Smooth muscle cell of the brain vasculature (primary cell): ENCODE measurements at regions not wholly inside any gene's neighbourhood (a gene's known extent, or its start where the extent isn't known, plus 50 kb on each side); places are given as distances from the start of the nearest gene placed in this dataset.

Experiments
- DNase-seq: peaks from one replicate; pipeline ENCODE4 v3.0.0-alpha.2; 2012; ENCODE audit warnings: low read depth, low spot score

DNA sequence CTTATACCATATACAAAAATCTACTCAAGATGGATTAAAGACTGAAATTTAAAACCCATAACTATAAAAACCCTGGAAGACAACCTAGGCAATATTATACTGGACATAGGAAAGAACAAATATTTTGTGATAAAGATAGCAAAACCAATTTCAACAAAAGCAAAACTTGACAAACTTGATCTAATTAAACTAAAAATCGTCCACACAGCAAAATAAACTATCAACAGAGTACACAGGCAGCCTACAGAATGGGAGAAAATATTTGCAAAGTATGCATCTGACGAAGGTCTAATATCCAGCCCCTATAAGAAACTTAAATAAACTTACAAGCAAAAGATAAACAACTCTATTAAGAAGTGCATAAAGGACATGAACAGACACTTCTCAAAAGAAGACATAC, 240.1 kb downstream of the HGF start:
- no peak for DNase-seq

DNA sequence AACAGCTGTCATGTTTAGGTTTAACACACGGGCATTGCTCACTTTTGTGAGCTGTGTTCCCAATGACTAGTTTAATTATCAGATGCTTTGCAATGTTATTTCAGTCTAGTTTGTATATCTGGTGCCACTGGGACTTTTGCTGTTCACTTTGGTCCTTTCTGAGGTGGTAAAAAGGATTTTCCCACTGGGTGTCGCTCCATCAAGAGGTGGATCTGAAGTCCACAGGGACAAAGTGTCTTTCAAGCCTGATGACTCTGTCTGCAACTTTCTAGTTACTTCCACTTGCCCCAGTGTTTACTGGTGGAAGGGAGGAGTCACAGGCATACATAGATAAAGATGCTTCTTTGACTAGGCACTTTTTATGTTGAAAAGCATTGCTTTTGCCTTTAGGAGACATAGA, 242.2 kb downstream of the HGF start:
- no peak for DNase-seq

DNA sequence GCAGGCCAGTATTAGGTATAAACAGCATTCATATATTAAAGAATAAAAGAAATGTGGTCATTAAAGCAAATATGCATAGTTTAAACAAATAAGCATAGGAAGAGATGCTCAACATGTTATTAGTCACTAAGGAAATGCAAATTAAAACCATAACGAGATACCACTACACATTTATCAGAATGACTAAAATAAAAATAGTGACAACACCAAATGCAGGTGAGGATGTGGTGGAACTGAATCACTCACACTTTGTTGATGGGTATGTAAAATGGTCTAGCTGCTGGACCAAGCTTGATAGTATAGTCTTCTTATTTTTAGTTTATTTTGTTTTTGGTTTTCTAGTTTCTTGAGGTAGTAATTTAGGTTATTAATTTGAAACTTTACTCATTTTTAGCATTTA, 242.9 kb downstream of the HGF start:
- no peak for DNase-seq

DNA sequence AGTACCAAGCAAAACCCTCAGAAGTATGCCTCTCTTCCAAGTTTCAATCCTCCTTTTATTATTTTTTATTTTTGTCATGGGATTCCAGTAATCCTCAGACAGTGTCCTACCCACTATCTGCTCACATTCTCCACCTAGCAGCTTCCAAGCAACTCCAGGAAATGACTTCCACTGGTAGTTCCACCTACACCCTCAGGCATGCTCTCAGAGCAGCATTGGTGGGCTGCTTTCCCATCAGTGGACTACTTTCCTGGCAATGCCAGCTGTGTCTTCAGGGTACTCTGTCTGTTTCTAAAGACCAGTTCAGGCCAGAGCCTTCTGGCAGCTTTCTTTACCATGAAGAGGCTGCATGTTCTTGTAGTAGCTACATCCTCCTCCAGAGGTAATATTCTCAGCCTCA, 244.0 kb downstream of the HGF start:
- DNase-seq: no peak

DNA sequence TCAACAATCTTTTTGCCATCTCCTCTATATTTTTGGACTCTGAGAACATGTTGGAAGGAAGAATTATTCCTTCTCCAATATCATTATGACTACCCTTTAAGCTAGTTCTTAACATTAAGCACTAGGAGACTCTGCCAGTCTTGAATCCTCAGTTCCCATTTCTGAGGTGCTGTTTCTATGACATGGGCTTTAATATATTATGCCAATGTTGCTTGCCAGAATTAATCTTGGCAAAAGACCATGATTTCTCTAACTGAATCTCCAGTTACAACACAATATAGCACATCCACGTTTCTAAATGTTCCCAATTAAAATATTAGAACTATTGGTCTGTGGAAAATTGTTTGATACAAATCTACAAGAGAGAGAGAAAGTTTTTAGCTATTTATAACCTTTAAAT, 250.0 kb downstream of the HGF start:
- DNase-seq: no peak

DNA sequence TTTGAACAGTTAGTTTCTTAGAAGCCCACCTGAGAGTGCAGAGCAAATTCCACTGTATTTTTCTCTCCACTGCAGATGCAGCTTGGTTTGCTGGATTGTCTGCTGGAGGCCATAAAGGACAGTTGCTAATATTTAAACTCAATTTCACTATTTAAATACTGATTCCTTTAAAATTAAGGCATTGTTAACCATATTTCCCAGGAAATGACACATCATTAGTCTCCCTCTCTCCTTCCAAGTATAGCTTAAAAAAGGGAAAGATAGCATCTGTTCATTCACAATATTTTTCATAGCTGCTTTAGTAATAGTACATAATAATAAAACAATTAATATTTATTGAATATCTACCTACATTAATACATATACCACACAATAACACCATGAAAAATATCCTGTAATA, 252.9 kb downstream of the HGF start:
- DNase-seq: no peak

GRCh38 chr7:81515009-81515408, 254.8 kb downstream of the HGF start:
- DNase-seq: no peak

DNA sequence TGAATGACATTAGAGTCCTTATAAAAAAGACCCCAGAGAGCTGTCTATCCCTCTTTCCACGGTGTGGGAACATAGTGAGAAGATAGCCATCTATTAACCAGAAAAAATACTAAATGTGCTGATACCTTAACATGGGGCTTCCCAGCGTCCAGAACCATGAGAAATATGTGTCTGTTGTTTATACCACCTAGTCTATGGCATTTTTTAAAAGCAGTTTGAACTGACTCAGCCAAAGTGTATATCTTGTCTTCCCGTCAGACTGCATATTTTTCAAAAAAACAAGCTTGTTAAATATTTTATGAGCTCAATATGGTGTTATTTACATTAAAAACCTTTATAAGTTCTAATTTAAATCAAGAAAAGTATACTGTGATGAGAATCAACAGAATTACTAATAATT, 255.3 kb downstream of the HGF start:
- DNase-seq: no peak

- no peak for DNase-seq
Measured at GRCh38 chr7:81510122-81510521, 259.7 kb downstream of the HGF start.

- DNase-seq: no peak
Measured at GRCh38 chr7:81507221-81507620, 262.6 kb downstream of the HGF start.

DNA sequence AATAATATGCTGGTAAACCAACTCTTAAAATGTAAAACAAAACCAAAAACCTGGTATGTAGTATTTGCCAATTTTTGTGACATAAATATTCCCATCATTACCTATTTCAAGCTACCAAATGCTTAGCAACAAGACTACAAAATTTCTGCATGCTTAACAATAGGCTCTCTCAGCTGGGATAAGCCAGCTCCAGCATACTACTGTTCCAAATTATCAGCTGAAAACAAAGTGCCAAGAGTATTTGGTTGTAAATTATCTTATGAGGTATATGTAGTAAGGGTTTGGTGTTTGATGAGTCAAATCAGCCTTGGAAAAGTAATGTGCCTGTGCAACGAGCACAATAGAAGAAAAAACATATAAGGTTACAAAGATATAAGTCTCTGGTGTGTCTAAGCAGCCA, 263.2 kb downstream of the HGF start:
- no peak for DNase-seq

GRCh38 chr7:81503771-81504170, 266.1 kb downstream of the HGF start:
- no peak for DNase-seq

- DNase-seq: no peak
Measured at GRCh38 chr7:81503336-81503735, 266.5 kb downstream of the HGF start.

- DNase-seq: no peak
Measured at GRCh38 chr7:81501220-81501619, 268.6 kb downstream of the HGF start.

- no peak for DNase-seq
Measured at GRCh38 chr7:81500631-81501030, 269.2 kb downstream of the HGF start.

GRCh38 chr7:81499262-81500116, 270.4 kb downstream of the HGF start:
- DNase-seq: peak; percentile 72

GRCh38 chr7:81498176-81498575, 271.7 kb downstream of the HGF start:
- no peak for DNase-seq

DNA sequence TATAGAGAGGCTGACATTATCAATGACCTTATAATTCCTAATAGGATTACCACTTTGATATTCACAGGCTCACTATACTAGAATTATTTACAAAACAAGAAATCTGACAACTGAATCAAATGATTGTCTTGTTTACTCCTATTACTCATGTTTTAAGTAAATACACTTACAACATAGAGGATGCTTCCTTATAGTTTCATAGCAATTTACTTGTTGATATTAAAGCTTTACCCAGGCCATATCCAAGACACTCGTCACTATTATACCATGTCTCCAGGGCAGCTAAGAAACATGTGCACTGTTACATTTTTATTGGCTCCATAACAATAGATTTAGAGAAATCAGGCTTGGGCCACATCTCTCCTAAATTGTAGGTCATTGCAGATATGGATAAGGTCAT, 276.9 kb downstream of the HGF start:
- no peak for DNase-seq

GRCh38 chr7:81492240-81492639, 277.6 kb downstream of the HGF start:
- DNase-seq: no peak

DNA sequence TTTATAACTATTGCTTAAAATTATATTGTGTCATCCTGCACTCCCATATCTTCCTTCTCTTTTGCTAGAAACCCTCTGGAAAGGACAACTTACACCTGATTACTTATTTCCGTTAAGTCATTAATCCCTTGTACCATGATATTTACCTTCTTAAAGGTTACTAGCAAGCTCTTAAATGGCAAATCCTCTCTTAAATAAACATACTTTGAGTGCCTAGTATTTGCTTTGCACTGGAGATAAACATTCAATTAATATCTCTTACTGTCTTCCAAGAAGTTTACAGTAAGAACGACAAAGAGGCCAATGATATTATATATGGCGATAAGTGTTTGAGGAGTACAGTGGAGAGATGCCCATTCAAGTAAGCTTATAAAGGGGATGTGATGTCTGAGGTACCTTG, 278.3 kb downstream of the HGF start:
- DNase-seq: no peak

DNA sequence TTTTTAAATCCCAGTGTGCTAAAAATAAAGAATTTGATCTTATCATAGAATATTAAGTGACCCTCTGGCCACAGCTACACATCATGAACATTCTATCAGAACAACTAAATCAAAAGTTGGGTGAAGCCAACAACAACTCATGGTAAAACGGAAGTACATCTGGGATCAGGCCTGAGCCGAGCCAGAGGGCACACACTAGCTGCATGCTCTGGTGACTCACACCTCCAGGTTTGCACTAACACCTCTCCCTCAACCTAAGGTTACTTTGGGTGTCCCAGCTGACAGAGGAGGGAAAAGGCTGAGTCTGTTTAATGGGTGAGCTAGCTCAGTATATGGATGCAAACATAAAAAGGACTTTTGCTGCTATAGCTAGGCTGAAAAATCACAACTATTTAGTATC, 281.6 kb downstream of the HGF start:
- no peak for DNase-seq

- DNase-seq: no peak
Measured at GRCh38 chr7:81487516-81487915, 282.3 kb downstream of the HGF start.

GRCh38 chr7:81484261-81484660, 285.6 kb downstream of the HGF start:
- peak; percentile 77 for DNase-seq

DNA sequence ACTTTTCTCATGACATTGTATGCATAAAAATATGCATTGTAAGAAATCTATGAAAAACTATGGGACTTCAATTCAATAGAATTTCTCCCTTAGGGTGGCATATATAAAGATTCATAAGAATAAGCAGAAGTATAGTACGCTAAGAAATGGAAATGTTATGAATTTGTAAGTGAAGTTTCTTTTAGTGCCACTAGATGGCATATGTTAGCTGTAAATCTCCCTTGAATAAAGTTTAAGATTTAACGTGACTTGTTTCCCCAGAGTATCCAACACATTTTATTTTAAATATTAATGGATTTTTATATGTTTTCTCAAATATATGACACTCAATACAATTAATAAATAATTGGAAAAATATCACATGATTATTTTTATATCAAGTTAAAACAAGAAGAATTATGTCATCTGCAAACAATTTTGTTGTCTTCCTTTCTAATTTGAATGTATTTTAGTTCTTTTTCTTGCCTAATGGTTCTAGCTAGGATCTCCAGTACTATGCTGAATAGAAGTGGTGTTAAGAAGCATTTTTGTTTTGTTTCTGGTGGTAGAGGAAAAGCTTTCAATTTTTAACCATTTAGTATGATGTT, 287.2 kb downstream of the HGF start:
- DNase-seq: no peak
